COR-L47 (cell line): ENCODE measurements at regions not wholly inside any gene's neighbourhood (a gene's known extent, or its start where the extent isn't known, plus 50 kb on each side); places are given as distances from the start of the nearest gene placed in this dataset.
A peak's percentile ranks its signal among the peaks of the same experiment; 100 is the strongest.
"Not testable (repeated sequence)": the region's sequence is repeated elsewhere in the genome, so short reads cannot be mapped to it uniquely, and the experiment has no call there.

Experiments
- DNase-seq: peaks from one replicate; lab custom pipeline; 2025; lab: John Stamatoyannopoulos, UW

DNA sequence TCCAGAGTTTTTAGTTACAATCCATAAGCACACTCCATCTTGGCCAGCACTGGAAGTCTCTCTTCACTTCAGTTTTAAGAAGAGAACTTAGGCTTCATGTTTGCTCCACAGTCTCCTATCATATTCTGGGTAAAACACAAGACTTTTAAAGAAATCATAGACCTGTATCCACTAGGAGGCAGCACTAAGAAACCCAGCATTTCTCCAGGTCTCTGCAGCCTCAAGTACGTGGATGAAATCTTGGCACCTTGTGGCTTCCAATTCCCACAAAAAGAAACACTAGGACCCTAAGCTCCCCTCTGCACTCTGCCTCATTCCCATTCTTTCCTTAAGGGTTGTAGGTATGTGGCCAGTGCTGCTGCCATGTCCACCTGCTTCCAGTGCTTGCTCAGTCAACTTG is 367.3 kb upstream of the CASK start:
- no peak for DNase-seq

- no peak for DNase-seq
Observed at GRCh38 chrX:42289492-42290385, 366.4 kb upstream of the CASK start.

DNA sequence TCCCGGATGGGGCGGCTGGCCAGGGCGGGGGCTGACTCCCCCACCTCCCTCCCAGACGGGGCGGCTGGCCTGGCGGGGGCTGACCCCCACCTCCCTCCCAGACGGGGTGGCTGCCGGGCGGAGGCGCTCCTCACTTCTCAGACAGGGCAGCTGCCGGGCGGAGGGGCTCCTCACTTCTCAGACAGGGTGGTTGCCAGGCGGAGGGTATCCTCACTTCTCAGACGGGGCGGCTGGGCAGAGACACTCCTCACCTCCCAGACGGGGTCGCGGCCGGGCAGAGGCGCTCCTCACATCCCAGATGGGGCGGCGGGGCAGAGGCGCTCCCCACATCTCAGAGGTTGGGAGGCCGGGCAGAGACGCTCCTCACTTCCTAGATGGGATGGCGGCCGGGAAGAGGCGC is 362.3 kb upstream of the CASK start:
- not testable (repeated sequence) for DNase-seq

- no peak for DNase-seq
Observed at GRCh38 chrX:42276982-42277690, 353.8 kb upstream of the CASK start.

- DNase-seq, result no peak
Observed at GRCh38 chrX:42274151-42274550, 350.8 kb upstream of the CASK start.

DNA sequence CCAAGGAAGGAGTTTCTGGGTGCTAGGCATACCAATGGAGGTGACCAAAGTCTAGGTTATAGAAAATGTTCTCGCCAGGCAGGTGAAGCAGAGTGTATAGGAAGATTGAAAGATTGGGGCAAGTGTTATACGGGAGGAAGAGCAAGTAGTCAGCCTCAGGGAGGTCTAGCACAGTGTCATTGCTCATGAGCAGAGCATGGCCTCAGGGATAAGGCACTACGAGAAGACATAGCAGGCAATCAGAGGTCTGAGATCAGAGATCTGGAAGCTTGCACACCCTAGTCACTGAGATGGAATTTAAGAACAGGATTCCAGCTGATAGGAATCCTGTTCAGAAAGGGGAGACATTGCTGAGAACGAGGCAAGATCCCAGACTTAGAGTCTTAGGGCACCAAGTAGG is 350.0 kb upstream of the CASK start:
- DNase-seq, result no peak

GRCh38 chrX:42269186-42269585 is 345.8 kb upstream of the CASK start:
- DNase-seq, result no peak

DNA sequence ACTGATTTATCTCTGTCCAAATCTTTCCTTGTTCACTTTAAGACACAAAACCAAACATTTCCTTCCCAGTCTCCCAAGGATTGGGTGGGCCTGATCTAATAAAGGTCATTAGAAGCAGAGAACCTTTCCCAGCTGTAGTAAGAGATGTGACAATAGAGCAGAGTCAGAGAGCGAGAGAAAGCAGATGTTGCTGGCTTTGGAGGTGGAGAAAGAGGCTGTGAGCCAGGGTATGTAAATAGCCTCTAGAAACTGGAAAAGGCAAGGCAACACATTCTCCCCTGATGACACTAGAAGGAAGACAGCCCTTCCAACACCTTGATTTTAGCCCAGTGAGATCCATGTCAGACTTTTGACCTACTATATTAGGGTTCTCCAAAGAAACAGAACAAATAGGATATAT is 337.5 kb upstream of the CASK start:
- DNase-seq, result no peak

- no peak for DNase-seq
Observed at GRCh38 chrX:42248226-42248625, 324.9 kb upstream of the CASK start.

DNA sequence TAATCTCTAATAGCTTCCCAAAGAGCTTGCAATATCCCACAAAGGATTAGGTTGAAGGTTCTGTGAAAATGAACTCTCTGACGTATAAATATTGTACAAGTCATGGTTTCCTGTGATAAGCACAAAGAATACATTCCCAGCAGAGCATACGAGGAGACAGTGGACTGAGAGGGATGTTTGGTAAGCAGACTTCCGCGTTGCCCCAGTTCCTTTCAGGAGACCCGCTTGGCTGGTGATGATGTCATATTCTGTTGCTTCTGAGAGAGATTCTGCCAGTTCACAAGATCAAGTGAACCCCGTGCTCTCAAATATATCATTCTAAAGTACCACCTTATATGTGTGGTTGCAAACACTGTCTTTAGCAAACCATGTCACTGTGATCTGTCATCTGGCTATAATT is 323.9 kb upstream of the CASK start:
- DNase-seq, result no peak

DNA sequence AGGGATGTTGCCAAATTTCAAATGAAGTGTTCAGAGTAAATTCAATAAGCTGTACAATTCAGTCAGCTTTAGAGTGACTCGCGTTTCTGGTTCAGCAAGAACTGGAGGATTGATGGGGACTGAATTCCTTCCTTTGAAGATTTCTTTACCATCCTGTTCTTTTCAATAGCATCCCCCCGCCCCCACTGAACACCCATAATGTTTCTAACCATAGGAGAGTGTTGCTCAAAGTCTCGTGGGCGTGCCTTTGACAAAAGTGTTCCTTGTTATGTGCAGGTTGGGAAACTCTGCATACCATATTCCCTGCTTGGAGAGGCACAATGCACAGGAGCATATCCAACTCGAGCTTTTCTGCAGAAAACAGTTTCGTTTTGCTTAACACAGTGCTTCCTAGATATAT is 323.5 kb upstream of the CASK start:
- DNase-seq, result no peak

DNA sequence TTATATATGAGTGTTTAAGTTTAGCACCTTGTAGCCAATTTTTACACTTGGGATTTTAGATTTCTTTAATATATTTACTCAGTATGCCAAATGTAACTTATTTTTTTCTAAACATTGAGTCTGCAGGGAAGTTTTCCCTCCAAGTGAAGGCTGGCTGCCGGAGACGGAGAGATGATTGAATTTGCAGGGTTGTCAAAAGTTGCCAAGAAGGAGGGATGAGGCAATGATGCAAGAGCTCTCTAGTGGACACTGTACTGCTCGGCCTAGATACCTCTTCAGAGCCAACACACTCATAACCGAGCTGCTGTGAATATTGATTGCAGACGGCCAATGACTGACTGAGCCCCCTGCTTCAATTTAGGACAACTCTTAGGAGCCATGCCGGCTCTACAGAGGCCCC is 318.6 kb upstream of the CASK start:
- DNase-seq, result no peak

DNA sequence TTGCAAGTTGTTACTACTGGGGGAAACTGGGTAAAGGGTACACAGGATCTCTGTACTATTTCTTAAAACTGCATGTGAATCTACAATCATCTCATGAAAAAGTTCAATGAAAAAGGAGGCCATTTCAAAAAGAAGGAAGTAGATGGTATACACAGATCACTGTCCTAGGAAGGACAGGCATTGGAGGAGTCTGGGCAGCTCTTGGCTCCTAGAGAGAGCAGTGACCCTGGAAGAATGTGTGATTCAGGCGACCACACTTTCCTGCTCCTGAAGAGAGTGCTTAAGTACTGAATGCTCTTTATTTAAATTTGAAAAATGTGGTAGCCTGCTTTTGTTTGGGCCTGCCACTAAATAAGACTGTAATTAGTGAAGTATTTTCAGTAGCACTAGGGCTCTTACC is 318.1 kb upstream of the CASK start:
- DNase-seq, result no peak

DNA sequence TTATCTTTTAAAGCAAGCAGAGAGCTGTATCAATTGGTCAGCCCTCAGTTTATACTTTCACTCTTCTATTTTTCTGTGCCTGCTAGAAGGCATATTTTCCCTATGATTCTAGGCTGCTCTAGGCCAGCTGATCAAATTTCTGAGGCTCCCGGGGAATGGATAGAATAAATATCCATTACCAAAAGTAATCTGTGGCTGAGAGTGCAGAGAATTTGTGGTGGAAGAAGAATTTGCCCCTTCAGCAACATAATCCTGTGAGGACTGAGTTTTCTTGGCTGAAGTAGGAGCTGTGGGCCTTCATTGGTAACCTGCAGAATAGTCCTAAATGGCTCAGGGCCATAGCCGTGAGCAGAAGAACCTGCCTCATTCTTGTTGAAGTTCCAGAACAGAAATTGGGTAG is 314.6 kb upstream of the CASK start:
- DNase-seq, result no peak

DNA sequence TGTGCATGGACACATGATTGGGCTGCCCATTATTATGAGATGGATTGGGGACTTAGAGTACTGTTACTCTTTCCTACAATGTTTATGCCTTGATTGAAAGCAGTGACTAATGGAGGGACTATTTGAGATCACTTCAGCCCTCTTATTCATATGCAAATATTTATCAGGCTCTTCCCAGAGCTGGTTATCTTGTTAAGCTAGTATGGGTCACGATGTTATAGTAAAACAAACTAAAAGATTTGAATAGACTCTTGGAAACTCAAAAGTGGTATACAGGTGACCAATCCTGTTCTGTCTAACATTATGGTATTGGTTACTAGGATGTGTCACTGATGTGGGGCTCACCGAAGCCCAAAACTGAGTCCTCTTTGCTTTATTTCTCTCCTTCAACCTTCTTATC is 306.2 kb upstream of the CASK start:
- DNase-seq, result no peak

- no peak for DNase-seq
Observed at GRCh38 chrX:42220666-42221065, 297.3 kb upstream of the CASK start.

- peak; percentile 39 for DNase-seq
Observed at GRCh38 chrX:42220083-42220482, 296.7 kb upstream of the CASK start.

GRCh38 chrX:42219231-42219630 is 295.9 kb upstream of the CASK start:
- DNase-seq, result no peak

DNA sequence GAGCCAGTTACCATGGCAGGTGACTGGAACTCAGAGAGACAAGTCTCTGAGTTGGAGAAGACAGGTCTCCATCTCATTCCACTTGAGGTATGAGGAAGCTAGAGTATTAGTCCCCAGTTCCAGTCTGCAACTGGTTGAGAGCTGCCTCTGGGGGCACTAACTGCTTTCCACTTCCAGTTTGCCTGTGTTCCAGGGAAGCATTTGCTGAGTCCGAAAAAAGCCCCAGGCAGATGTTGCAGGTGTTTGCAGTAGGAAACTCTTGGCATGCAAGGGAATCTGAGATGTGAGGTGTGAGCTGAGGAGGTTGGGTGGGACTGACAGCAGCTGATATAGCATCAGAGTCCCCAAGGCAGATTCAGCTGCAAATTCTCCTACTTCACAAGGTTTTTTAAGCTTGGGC is 272.2 kb upstream of the CASK start:
- DNase-seq, result no peak

DNA sequence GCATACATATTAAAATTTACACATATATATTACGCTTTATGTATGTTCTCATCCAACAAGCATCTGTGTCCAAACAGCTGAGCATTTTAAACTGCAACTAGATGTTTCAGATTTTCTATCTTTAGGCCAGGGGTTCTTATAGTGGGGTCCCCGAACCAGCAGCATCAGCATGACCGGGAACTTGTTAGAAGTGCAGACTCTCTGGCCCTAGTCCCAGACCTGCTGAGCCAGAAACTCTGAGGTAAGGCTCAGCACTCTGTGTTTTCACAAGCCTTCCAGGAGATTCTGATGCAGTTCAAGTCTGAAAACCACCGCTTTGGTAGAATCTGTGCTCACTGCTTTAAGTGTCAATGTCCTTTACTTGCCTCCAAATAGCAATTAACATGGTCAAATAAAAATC is 266.2 kb upstream of the CASK start:
- no peak for DNase-seq

- no peak for DNase-seq
Observed at GRCh38 chrX:42188730-42189129, 265.4 kb upstream of the CASK start.

DNA sequence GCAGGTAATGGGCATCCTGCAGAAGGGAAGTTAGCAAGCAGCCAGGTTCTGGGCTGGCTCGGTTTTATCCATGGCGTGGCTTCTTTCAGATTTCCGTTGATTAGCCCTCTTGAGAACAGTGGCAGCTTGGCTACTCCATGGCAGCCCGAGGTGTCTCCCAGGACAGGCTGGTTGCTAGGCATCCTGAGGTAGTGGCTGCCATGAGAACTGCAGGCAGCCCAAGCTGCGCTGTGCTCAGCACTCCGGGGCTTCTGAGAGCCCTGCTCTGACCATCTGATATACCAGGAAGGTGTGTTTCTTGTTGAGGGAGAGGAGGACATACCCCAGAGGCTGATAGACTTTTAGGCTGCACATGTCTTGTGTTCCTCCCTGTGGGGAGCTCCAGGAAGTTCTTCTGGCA is 253.4 kb upstream of the CASK start:
- no peak for DNase-seq

DNA sequence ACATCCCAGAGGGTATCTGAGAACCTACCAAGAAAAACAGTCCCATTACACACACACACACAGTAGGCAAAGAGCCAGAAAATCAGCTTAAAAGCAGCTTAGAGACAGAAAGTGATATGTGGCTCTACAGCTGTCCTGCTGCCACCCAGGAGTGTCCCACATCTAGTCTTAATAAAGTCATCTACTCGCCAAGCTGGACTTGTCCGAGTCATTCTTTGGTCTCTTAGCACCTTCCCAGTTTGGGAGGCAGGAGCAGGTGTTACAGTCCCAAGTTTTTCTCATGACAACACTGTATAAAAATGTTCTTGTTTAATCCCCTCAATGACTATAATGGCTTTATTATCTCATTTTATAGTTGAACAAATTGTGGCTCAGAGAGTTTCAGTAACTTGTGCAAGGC is 252.5 kb upstream of the CASK start:
- no peak for DNase-seq

DNA sequence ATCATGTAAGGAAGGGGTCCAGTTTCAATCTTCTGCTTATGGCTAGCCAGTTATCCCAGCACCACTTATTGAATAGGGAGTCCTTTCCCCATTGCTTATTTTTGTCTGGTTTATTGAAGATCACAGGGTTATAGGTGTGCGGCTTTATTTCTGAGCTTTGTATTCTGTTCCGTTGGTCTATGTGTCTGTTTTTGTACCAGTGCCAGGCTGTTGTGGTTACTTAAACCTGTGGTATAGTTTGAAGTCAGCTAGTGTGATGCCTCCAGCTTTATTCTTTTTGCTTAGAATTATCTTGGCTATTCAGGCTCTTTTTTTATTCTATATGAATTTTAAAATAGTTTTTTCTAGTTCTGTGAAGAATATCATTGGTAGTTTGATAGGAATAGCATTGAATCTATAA is 234.6 kb upstream of the CASK start:
- DNase-seq, result not testable (repeated sequence)
